ENCODE measurements at regions not wholly inside any gene's neighbourhood (a gene's known extent, or its start where the extent isn't known, plus 50 kb on each side); places are given as distances from the start of the nearest gene placed in this dataset.
A peak's percentile ranks its signal among the peaks of the same experiment; 100 is the strongest.

DNA sequence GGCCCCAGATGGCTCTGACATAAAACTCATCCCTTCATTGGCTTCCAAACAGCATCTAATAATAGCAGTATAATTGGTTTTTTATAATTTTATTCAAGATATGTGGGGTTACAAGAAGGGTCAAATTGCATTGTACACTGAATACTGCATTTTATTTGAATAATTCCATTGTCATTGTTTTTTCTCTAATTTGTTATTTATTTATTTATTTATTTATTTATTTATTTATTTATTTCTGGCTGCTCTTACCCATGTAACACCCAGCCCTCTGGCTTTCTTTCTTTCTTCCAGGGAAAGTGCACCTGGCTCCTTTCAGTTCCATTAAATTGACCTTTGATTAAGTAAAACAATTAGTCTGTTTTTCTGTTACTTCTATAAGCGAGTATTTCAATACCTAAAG, 210.1 kb downstream of the CDH9 start:
- Histone ChIP-seq H3K27ac (no peak overlapping the region), H3K9me3 (peaks cover 0 to 7% (median 0%) of the 10 kb centered on the region in 12 donors), H3K27me3 (no peaks in the 10 kb centered on the region), H3K4me1 (no peaks in the 10 kb centered on the region), H3K4me3 (no peak overlapping the region), H3K36me3 (no peaks in the 10 kb centered on the region)
- intact Hi-C loops (cut with DNase I) = no loop called here
- WGBS, 4 donors = 52 to 59% (median 55%) methylated on average over 1 of the region's 1 CpG
- no peak for TF ChIP-seq POLR2A (IDR thresholded peaks at IDR 0.05)
- no peak for TF ChIP-seq CTCF (IDR thresholded peaks at IDR 0.05)
- ATAC-seq = no peak
- no peak for DNase-seq

DNA sequence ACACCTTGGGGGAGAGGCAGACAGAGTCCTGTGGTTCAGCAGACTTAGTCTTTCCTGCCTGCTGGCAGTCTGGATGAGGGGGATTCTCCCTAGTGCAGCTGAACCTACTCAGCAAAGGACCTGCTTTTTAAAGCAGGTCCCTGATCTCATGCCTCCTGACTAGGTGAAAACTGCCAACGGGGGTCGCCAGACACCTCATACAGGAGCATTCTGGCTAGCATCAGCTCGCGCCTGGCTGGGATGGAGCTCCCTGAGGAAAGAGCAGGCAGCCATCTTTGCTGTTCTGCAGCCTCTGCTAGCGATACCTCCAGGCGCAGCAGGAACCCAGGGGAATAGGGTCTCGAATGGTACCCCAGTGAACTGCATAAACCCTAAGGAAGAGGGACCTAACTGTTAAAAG, 225.2 kb downstream of the CDH9 start:
- DNase-seq (no peak), ATAC-seq (no peak)
- intact Hi-C loops (cut with DNase I) = no loop called here
- H3K27me3 ChIP-seq = no peaks in the 10 kb centered on the region
- 78 to 88% (median 82%) methylated on average over 2 to 7 of the region's 7 CpGs for WGBS, 4 donors
- H3K36me3 ChIP-seq = no peaks in the 10 kb centered on the region
- no peak for TF ChIP-seq POLR2A (IDR thresholded peaks at IDR 0.05)
- TF ChIP-seq CTCF (IDR thresholded peaks at IDR 0.05) = no peak
- H3K27ac ChIP-seq = no peak overlapping the region
- H3K4me1 ChIP-seq = no peaks in the 10 kb centered on the region
- H3K4me3 ChIP-seq = no peak overlapping the region
- peaks cover 0 to 25% (median 5%) of the 10 kb centered on the region in 12 donors for H3K9me3 ChIP-seq

GRCh38 chr5:26812714-26813113, 225.7 kb downstream of the CDH9 start:
- Histone ChIP-seq H3K27ac (no peak overlapping the region), H3K27me3 (no peaks in the 10 kb centered on the region), H3K4me3 (no peak overlapping the region), H3K4me1 (no peaks in the 10 kb centered on the region), H3K36me3 (no peaks in the 10 kb centered on the region), H3K9me3 (peaks cover 0 to 20% (median 4%) of the 10 kb centered on the region in 12 donors)
- ATAC-seq (no peak), DNase-seq (no peak)
- intact Hi-C loops (cut with DNase I) = no loop called here
- TF ChIP-seq CTCF (IDR thresholded peaks at IDR 0.05) = no peak
- WGBS, 4 donors = 56 to 92% (median 88%) methylated on average over 1 to 6 of the region's 6 CpGs

GRCh38 chr5:26807231-26808199, 230.9 kb downstream of the CDH9 start:
- intact Hi-C loops (cut with DNase I) = no loop called here
- Histone ChIP-seq H3K9me3 (peaks cover 0 to 33% (median 6%) of the 10 kb centered on the region in 12 donors), H3K36me3 (no peaks in the 10 kb centered on the region), H3K27me3 (no peaks in the 10 kb centered on the region), H3K27ac (no peak overlapping the region), H3K4me1 (no peaks in the 10 kb centered on the region), H3K4me3 (no peak overlapping the region)
- no peak for DNase-seq
- TF ChIP-seq CTCF (IDR thresholded peaks at IDR 0.05) = no peak
- no peak for TF ChIP-seq POLR2A (IDR thresholded peaks at IDR 0.05)
- 75 to 88% (median 82%) methylated on average over 9 to 16 of the region's 16 CpGs for WGBS, 4 donors
- ATAC-seq = peak in 1 of 4 donors; percentile 31

Measured in heart left ventricle (tissue), 16 donors.